ENCODE measurements at regions not wholly inside any gene's neighbourhood (a gene's known extent, or its start where the extent isn't known, plus 50 kb on each side); places are given as distances from the start of the nearest gene placed in this dataset.

DNA sequence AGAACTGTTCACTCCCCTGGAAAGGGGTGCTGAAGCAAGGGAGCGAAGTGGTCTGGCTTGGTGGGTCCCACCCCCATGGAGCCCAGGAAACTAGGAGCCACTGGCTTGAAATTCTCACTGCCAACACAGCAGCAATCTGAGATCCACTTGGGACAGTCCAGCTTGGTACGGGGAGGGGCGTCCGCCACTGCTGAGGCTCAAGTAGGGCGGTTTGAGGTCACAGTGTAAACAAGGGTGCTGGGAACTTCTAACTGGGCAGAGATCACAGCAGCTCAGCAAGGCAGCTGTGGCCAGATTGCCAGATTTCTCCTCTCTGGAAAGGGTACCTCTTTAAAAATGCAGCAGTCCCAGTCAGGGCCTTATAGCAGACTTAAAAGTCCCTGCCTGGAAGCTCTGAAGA lies 53.9 kb upstream of the GALNTL6 start:
- Histone ChIP-seq H3K4me1 (no peaks in the 10 kb centered on the region), H3K9me3 (no peaks in the 10 kb centered on the region), H3K27me3 (no peaks in the 10 kb centered on the region), H3K27ac (no peak overlapping the region), H3K4me3 (no peak overlapping the region), H3K36me3 (no peaks in the 10 kb centered on the region)
- TF ChIP-seq CTCF (IDR thresholded peaks at IDR 0.05) = no peak
- no peak for TF ChIP-seq POLR2AphosphoS5 (IDR thresholded peaks at IDR 0.05; ENCODE audit: insufficient read depth in 1 of 2, low read depth in 1 of 2)
- TF ChIP-seq POLR2A (IDR thresholded peaks at IDR 0.05) = no peak
- intact Hi-C loops (cut with DNase I) = no loop called here
- no peak for DNase-seq (ENCODE audit: extremely low spot score in 2 of 2)

GRCh38 chr4:171751538-171751937 lies 61.7 kb upstream of the GALNTL6 start:
- Histone ChIP-seq H3K27ac (no peak overlapping the region), H3K27me3 (no peaks in the 10 kb centered on the region), H3K9me3 (no peaks in the 10 kb centered on the region), H3K4me1 (no peaks in the 10 kb centered on the region), H3K4me3 (no peak overlapping the region), H3K36me3 (no peaks in the 10 kb centered on the region)
- no peak for DNase-seq (ENCODE audit: extremely low spot score in 2 of 2)
- intact Hi-C loops (cut with DNase I) = no loop called here
- TF ChIP-seq POLR2AphosphoS5 (IDR thresholded peaks at IDR 0.05; ENCODE audit: insufficient read depth in 1 of 2, low read depth in 1 of 2) (no peak), CTCF (IDR thresholded peaks at IDR 0.05) (no peak), POLR2A (IDR thresholded peaks at IDR 0.05) (no peak)

GRCh38 chr4:171746418-171746817 lies 66.8 kb upstream of the GALNTL6 start:
- intact Hi-C loops (cut with DNase I) = no loop called here
- Histone ChIP-seq H3K36me3 (no peaks in the 10 kb centered on the region), H3K4me1 (no peaks in the 10 kb centered on the region), H3K4me3 (no peak overlapping the region), H3K27ac (no peak overlapping the region), H3K27me3 (no peaks in the 10 kb centered on the region), H3K9me3 (no peaks in the 10 kb centered on the region)
- TF ChIP-seq POLR2A (IDR thresholded peaks at IDR 0.05) = no peak
- no peak for TF ChIP-seq CTCF (IDR thresholded peaks at IDR 0.05)
- no peak for TF ChIP-seq POLR2AphosphoS5 (IDR thresholded peaks at IDR 0.05; ENCODE audit: insufficient read depth in 1 of 2, low read depth in 1 of 2)
- no peak for DNase-seq (ENCODE audit: extremely low spot score in 2 of 2)

- TF ChIP-seq CTCF (IDR thresholded peaks at IDR 0.05) (no peak), POLR2AphosphoS5 (IDR thresholded peaks at IDR 0.05; ENCODE audit: insufficient read depth in 1 of 2, low read depth in 1 of 2) (no peak), POLR2A (IDR thresholded peaks at IDR 0.05) (no peak)
- Histone ChIP-seq H3K4me1 (no peaks in the 10 kb centered on the region), H3K4me3 (no peak overlapping the region), H3K36me3 (no peaks in the 10 kb centered on the region), H3K27me3 (no peaks in the 10 kb centered on the region), H3K27ac (no peak overlapping the region), H3K9me3 (no peaks in the 10 kb centered on the region)
- intact Hi-C loops (cut with DNase I) = no loop called here
- DNase-seq (ENCODE audit: extremely low spot score in 2 of 2) = no peak
These were observed 70.8 kb upstream of the GALNTL6 start for GRCh38 chr4:171742436-171742835.

DNA sequence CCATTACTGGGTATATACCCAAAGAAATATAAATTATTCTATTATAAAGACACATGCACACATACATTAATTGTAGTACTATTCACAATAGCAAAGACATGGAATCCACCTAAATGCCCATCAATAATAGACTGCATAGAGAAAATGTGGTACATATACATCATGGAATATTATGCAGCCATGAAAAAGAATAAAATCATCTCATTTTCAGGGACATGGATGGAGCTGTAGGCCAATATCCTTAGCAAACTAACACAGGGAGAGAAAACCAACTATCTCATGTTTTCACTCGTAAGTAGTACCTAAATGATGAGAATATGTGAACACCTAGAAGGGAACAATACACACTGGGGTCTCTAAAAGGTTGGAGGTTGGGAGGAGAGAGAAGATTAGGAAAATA lies 86.0 kb upstream of the GALNTL6 start:
- H3K27me3 ChIP-seq = no peaks in the 10 kb centered on the region
- H3K4me1 ChIP-seq = no peaks in the 10 kb centered on the region
- H3K9me3 ChIP-seq = no peaks in the 10 kb centered on the region
- H3K27ac ChIP-seq = no peak overlapping the region
- intact Hi-C loops (cut with DNase I) = no loop called here
- H3K4me3 ChIP-seq = no peak overlapping the region
- TF ChIP-seq CTCF (IDR thresholded peaks at IDR 0.05) (no peak), POLR2A (IDR thresholded peaks at IDR 0.05) (no peak), POLR2AphosphoS5 (IDR thresholded peaks at IDR 0.05; ENCODE audit: insufficient read depth in 1 of 2, low read depth in 1 of 2) (no peak)
- no peaks in the 10 kb centered on the region for H3K36me3 ChIP-seq
- DNase-seq (ENCODE audit: extremely low spot score in 2 of 2) = no peak
